ENCODE measurements at regions not wholly inside any gene's neighbourhood (a gene's known extent, or its start where the extent isn't known, plus 50 kb on each side); places are given as distances from the start of the nearest gene placed in this dataset.
"Not testable (repeated sequence)": the region's sequence is repeated elsewhere in the genome, so short reads cannot be mapped to it uniquely, and the experiment has no call there.

GRCh38 chr11:55431541-55431940 is 63.8 kb downstream of the OR4A15 start:
- H3K4me1 ChIP-seq; H3K4me3 ChIP-seq; H3K27ac ChIP-seq; intact Hi-C loops (cut with DNase I); DNase-seq; H3K27me3 ChIP-seq; ATAC-seq; H3K36me3 ChIP-seq: not testable (repeated sequence)
- WGBS, 2 donors, result 30 to 71% methylated on average over 3 of the region's 3 CpGs
- peaks cover 0 to 15% (median 0%) of the 10 kb centered on the region in 11 donors for H3K9me3 ChIP-seq

GRCh38 chr11:55457641-55458040 is 89.9 kb downstream of the OR4A15 start:
- H3K27ac ChIP-seq, result no peak overlapping the region
- WGBS, 2 donors, result 7% methylated on average over 2 of the region's 2 CpGs
- H3K4me1 ChIP-seq, result no peaks in the 10 kb centered on the region
- no peak overlapping the region for H3K4me3 ChIP-seq
- peaks cover 0 to 28% (median 0%) of the 10 kb centered on the region in 11 donors for H3K9me3 ChIP-seq
- no peaks in the 10 kb centered on the region for H3K27me3 ChIP-seq
- no peak for TF ChIP-seq CTCF (IDR thresholded peaks at IDR 0.05)
- ATAC-seq (no peak), DNase-seq (no peak)
- intact Hi-C loops (cut with DNase I), result no loop called here
- no peaks in the 10 kb centered on the region for H3K36me3 ChIP-seq

GRCh38 chr11:55459871-55460270 is 92.1 kb downstream of the OR4A15 start:
- H3K36me3 ChIP-seq; intact Hi-C loops (cut with DNase I); H3K4me1 ChIP-seq; H3K4me3 ChIP-seq; DNase-seq; ATAC-seq; H3K27ac ChIP-seq; H3K27me3 ChIP-seq: not testable (repeated sequence)
- WGBS, 2 donors, result 72% methylated on average over 19 of the region's 19 CpGs
- H3K9me3 ChIP-seq, result peaks cover 0 to 24% (median 0%) of the 10 kb centered on the region in 11 donors

GRCh38 chr11:55474321-55474720 is 79.9 kb upstream of the OR4C15 start:
- no peak overlapping the region for H3K4me3 ChIP-seq
- DNase-seq (no peak), ATAC-seq (no peak)
- no peaks in the 10 kb centered on the region for H3K36me3 ChIP-seq
- peaks cover 0 to 31% (median 0%) of the 10 kb centered on the region in 11 donors for H3K9me3 ChIP-seq
- H3K27me3 ChIP-seq, result no peaks in the 10 kb centered on the region
- intact Hi-C loops (cut with DNase I), result no loop called here
- no peaks in the 10 kb centered on the region for H3K4me1 ChIP-seq
- no peak overlapping the region for H3K27ac ChIP-seq
- no peak for TF ChIP-seq CTCF (IDR thresholded peaks at IDR 0.05)
- WGBS, 2 donors, result 66 to 70% methylated on average over 2 of the region's 2 CpGs

GRCh38 chr11:55481416-55481815 is 72.9 kb upstream of the OR4C15 start:
- H3K9me3 ChIP-seq, result peaks cover 0 to 38% (median 0%) of the 10 kb centered on the region in 11 donors

More at GRCh38 chr11:55481416-55481815, 72.9 kb upstream of the OR4C15 start:
- Histone ChIP-seq H3K4me1 (no peaks in the 10 kb centered on the region), H3K27ac (no peak overlapping the region), H3K4me3 (no peak overlapping the region), H3K36me3 (no peaks in the 10 kb centered on the region), H3K27me3 (no peaks in the 10 kb centered on the region)
- WGBS, 2 donors, result 85 to 86% methylated on average over 1 of the region's 1 CpG
- no peak for TF ChIP-seq CTCF (IDR thresholded peaks at IDR 0.05)
- DNase-seq, result no peak
- no peak for ATAC-seq
- intact Hi-C loops (cut with DNase I), result no loop called here

All from heart right ventricle (tissue), 16 donors.